Transverse colon (tissue), 3 donors: ENCODE measurements at regions not wholly inside any gene's neighbourhood (a gene's known extent, or its start where the extent isn't known, plus 50 kb on each side); places are given as distances from the start of the nearest gene placed in this dataset.

ENCODE experiments used
- CTCF ChIP-seq, 5 experiments: fragments of 200-600 bp in 3 of 5; fragments of 450-650 bp in 2 of 5; sonication (generic) in 3 of 5; IDR thresholded peaks; 1 replicate in 2 of 5; 2 replicates in 3 of 5; pipeline ENCODE4 v1.5.1; 2016 to 2017; ENCODE audit warnings: antibody characterized with exemption in 5 of 5, inconsistent platforms in 3 of 5, mild to moderate bottlenecking in 2 of 5, moderate library complexity in 1 of 5
- EP300 ChIP-seq: sonication (generic); formaldehyde crosslinking; IDR thresholded peaks from one replicate; pipeline ENCODE4 v1.6.1; 2017; ENCODE audit warnings: antibody characterized with exemption, low read depth
- POLR2A ChIP-seq: fragments of 450-650 bp; IDR thresholded peaks from one replicate; pipeline ENCODE4 v1.6.1; 2016; ENCODE audit warnings: antibody characterized with exemption, mild to moderate bottlenecking, moderate library complexity

DNA sequence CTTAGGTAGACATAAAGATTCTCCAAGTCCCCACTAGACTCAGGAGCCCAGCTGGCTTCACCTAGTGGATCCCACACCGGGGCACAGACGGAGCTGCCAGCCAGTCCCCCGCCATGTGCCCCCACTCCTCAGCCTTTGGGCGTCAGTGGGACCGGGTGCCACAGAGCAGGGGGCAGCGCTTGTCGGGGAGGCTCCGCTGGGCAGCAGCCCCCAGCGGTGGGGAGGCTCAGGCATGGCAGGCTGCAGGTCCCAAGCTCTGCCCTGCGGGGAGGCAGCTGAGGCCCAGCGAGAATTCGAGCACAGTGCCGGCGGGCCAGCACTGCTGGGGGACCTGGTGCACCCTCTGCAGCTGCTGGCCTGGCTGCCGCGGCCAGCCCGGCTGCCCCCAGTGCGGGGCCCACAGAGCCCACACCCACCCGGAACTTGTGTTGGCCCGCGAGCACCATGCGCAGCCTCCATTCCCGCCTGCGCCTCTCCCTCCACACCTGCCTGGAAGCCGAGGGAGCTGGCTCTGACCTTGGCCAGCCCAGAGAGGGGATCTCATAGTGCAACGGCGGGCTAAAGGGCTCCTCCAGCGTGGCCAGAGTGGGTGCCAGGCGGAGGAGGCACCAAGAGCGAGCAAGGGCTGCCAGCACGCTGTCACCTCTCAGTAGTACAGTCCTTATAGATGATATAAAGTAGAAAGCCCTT is 390.7 kb downstream of the PLK2 start:
- no peak for TF ChIP-seq CTCF (IDR thresholded peaks at IDR 0.05)
- no peak for TF ChIP-seq POLR2A
- TF ChIP-seq EP300: no peak
